NAMALWA (cell line): ENCODE measurements at regions not wholly inside any gene's neighbourhood (a gene's known extent, or its start where the extent isn't known, plus 50 kb on each side); places are given as distances from the start of the nearest gene placed in this dataset.
A peak's percentile ranks its signal among the peaks of the same experiment; 100 is the strongest.
"Not testable (repeated sequence)": the region's sequence is repeated elsewhere in the genome, so short reads cannot be mapped to it uniquely, and the experiment has no call there.

Source experiments
- DNase-seq: peaks from one replicate; pipeline ENCODE4 v3.0.0-alpha.2; 2015; ENCODE audit warnings: low spot score

- no peak for DNase-seq
Measured at GRCh38 chr10:109089779-109090178, 833.5 kb downstream of the XPNPEP1 start.

DNA sequence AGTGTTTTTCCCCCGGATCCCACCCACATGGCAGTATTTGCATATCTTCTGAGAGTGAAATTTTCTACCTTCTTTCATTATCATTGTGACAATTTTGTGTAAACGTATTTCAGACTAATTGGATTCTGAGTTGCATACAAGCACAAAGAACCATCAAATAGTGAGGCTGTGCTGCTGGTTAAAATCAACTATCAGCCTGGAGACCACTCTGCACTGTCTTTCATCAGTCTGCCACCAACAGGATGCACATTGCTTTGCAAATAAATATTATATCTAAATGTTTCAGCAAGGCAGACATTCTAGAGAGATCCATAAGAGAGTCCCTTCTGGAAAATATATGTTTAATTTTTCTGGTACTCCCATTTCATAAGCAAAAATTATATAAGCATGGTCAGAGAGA is 851.8 kb downstream of the XPNPEP1 start:
- peak; percentile 18 for DNase-seq

GRCh38 chr10:109070492-109070891 is 852.8 kb downstream of the XPNPEP1 start:
- DNase-seq: no peak

DNA sequence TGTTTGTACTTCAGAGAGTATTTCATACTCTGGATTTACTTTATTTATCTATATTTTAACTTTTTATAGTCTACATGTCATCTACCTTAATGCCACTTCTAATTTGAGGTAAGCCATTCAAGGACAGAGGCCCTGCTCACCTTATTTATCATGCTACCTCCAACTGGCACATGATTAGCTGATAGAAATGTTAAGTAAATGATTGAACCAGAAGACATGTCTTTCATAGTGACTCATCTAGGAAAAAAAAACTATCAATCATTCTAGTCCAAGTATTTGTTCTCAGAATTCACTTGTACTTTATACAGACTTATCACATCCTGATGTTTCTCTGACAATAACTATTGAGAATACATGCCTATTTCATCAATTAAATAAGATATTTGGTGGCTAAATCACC is 856.3 kb downstream of the XPNPEP1 start:
- DNase-seq: no peak

- DNase-seq: no peak
Measured at GRCh38 chr10:109065821-109066220, 857.5 kb downstream of the XPNPEP1 start.

DNA sequence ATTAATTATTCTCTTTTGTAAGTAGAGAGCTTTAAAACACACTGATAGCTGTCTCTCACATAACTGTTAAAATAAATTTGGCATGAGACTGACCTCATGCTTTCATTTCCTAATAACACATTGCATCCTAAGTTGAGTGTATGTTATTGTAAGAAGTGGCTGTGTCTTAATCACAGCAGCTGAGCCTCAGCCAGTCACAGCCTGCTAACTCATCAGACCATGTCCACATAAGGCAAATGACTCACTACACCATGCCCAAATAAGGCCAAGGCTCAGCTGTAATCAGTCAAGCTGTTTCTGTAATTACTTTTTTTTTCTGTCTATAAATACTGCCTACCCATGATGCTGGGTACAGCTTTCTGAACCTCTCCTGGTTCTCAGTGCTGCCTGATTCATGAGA is 860.9 kb downstream of the XPNPEP1 start:
- peak; percentile 96 for DNase-seq

DNA sequence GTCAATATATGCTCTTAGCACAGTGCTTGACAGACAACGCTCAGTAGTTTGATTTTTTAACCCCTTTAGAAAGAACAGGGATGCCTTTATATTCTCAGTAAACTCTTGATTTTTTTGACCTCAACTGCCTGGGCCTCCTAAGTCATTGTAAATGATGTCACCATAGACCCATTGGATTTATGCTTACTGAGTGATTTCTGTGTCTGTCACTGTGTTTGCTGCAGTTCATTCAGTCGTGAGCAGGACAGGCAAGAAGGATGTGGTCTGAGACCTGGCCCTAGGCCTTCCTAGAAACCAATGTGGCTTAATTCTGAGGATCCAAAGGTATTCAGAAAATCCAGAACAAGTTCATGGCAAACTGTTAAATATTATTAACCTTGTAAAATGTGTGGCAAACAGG is 868.1 kb downstream of the XPNPEP1 start:
- DNase-seq: no peak

- DNase-seq: no peak
Measured at GRCh38 chr10:109047856-109048255, 875.5 kb downstream of the XPNPEP1 start.

GRCh38 chr10:109046427-109046826 is 876.9 kb downstream of the XPNPEP1 start:
- not testable (repeated sequence) for DNase-seq

DNA sequence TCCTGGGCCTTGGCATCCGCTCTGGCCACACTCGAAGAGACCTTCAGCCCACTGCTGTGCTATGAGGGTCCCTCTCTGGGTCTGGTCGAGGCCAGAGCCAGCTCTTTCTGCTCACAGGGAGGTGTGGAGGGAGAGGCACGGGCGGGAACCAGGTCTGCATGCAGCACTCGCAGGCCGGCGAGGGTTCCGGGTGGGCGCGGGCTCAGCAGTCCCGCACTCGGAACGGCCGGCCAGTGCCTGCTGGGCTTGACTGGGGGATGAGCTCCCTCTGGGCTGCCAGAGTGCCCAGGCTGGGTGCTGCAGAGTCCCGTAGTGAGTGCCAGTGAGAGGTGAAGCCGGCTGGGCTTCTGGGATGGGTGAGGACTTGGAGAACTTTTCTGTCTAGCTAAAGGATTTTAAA is 882.7 kb downstream of the XPNPEP1 start:
- no peak for DNase-seq

DNA sequence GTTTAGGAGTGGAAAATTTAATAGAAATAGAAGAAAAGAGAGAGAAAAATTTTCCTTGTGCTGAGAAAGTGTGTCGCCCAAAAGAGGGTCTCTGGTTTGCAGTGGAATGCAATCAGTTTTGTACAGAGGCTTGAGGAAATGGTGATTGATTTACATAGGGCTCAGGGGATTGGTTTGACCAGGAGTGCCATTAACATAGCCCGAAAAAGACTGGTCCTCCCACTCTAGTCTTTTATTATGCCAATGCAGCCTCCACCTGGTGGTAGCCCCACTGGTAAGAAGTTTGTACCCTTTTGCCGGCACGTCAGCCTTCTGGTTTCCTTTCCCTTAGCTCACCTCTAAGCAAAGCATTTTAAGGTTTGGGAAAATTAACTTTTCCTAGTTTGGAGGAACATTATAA is 885.3 kb downstream of the XPNPEP1 start:
- DNase-seq: no peak

- DNase-seq: no peak
Measured at GRCh38 chr10:109030581-109031210, 892.6 kb downstream of the XPNPEP1 start.

- no peak for DNase-seq
Measured at GRCh38 chr10:109029870-109030269, 893.4 kb downstream of the XPNPEP1 start.

GRCh38 chr10:109027534-109028185 is 895.7 kb downstream of the XPNPEP1 start:
- DNase-seq: no peak

GRCh38 chr10:109025172-109025571 is 898.1 kb downstream of the XPNPEP1 start:
- peak; percentile 26 for DNase-seq

DNA sequence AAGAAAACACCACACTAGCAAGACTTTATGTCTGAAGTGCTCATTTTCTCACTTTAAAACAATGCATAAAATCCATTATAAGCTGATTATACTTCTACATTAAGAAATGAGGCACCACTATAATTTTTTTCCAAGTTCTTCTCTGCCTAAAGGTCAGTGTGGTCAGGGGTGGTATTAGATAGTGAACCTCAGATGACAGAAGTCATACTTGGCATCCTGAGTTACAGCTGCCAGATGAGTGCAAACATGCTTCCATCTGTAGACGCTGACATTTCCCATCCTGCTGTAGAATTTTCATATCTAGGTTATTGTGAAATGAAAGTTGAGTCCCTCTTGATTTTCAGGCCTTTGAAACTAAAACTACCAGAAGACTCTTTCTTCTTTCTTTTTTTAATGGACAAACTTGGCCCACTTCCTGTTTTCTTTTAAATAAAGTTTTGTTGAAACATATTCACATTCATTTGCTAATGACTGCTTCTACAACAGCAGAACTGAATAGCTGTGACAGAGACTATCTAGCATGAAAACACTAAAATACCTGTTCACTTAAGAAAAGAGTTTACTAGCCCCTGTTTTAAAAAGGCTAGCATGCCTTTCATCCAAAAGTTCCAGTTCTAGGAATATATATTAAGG is 900.8 kb downstream of the XPNPEP1 start:
- DNase-seq: peak; percentile 39

GRCh38 chr10:109019001-109019424 is 904.3 kb downstream of the XPNPEP1 start:
- peak; percentile 43 for DNase-seq

GRCh38 chr10:109007514-109007913 is 915.8 kb downstream of the XPNPEP1 start:
- no peak for DNase-seq

- no peak for DNase-seq
Measured at GRCh38 chr10:108990441-108990840, 932.9 kb downstream of the XPNPEP1 start.

DNA sequence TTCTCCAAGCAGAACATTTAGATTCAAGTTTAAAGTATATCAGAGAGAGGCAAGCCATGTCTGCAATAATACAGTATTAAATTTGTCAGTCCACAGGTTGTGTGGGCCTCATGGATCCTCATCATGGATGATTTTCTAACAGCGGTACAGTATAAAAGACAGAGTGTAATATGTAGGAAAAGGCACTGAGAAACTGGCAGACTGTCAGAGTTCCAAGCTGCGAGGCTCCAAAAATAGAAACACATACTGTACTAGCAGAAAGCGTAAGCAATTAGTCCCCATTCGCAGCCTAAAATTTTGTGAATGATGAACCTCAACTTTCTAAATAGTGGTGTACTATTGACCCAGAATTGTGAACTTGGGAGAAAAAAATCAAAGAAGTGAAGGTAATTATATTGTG is 933.3 kb downstream of the XPNPEP1 start:
- DNase-seq: no peak

- DNase-seq: no peak
Measured at GRCh38 chr10:108982159-108982558, 941.2 kb downstream of the XPNPEP1 start.

- no peak for DNase-seq
Measured at GRCh38 chr10:108980869-108981268, 942.4 kb downstream of the XPNPEP1 start.

GRCh38 chr10:108975459-108976058 is 947.8 kb downstream of the XPNPEP1 start:
- no peak for DNase-seq
